DND-41 (cell line): ENCODE measurements at regions not wholly inside any gene's neighbourhood (a gene's known extent, or its start where the extent isn't known, plus 50 kb on each side); places are given as distances from the start of the nearest gene placed in this dataset.
"Not testable (repeated sequence)": the region's sequence is repeated elsewhere in the genome, so short reads cannot be mapped to it uniquely, and the experiment has no call there.

Experiments used
- ATAC-seq: fragments of 200-7000 bp; cut with Tn5 transposase; 3 replicates; pipeline ENCODE4 v1.9.1; 2021; ENCODE audit warnings: low read depth; ENCODE audit not compliant: insufficient read depth
- DNase-seq: peaks from one replicate; pipeline ENCODE4 v3.0.0-alpha.2; 2020
- H2AFZ ChIP-seq: 2 replicates; pipeline ENCODE4 v1.6.0; 2012; ENCODE audit warnings: low read depth, low read length
- H3K27ac ChIP-seq: 2 replicates; pipeline ENCODE4 v1.5.1; 2012; ENCODE audit warnings: low read length, inconsistent platforms
- H3K27me3 ChIP-seq: fragments of 200-600 bp; sonication (generic); 2 replicates; pipeline ENCODE4 v1.6.0; 2012; ENCODE audit warnings: low read length, mild to moderate bottlenecking, inconsistent platforms; ENCODE audit not compliant: insufficient read depth, poor library complexity
- H3K36me3 ChIP-seq: 2 replicates; pipeline ENCODE4 v1.5.1; 2012; ENCODE audit warnings: low read length, inconsistent platforms; ENCODE audit not compliant: insufficient read depth
- H3K4me1 ChIP-seq: 2 replicates; pipeline ENCODE4 v1.5.1; 2012; ENCODE audit warnings: mild to moderate bottlenecking, low read length; ENCODE audit not compliant: insufficient read depth
- H3K4me2 ChIP-seq: 2 replicates; pipeline ENCODE4 v1.6.0; 2012; ENCODE audit warnings: mild to moderate bottlenecking, moderate library complexity, low read length, inconsistent platforms; ENCODE audit not compliant: insufficient read depth
- H3K4me3 ChIP-seq, 2 experiments: fragments of 200-600 bp in 1 of 2; shearing (Covaris generic) in 1 of 2; 2 replicates each; pipeline ENCODE4 v1.5.1; 2012 to 2016; ENCODE audit warnings: inconsistent platforms in 2 of 2, low read length in 2 of 2, mild to moderate bottlenecking in 2 of 2, low read depth in 1 of 2, moderate library complexity in 1 of 2
- H3K79me2 ChIP-seq: 2 replicates; pipeline ENCODE4 v1.6.0; 2012; ENCODE audit warnings: low read length, inconsistent platforms; ENCODE audit not compliant: insufficient read depth
- H3K9ac ChIP-seq: 2 replicates; pipeline ENCODE4 v1.6.0; 2012; ENCODE audit warnings: low read depth, mild to moderate bottlenecking, inconsistent platforms, low read length, moderate library complexity
- H3K9me3 ChIP-seq: 2 replicates; pipeline ENCODE4 v1.5.1; 2012; ENCODE audit warnings: low read length, moderate library complexity, mild to moderate bottlenecking, inconsistent platforms; ENCODE audit not compliant: insufficient read depth, severe bottlenecking
- H4K20me1 ChIP-seq: 2 replicates; pipeline ENCODE4 v1.6.0; 2012; ENCODE audit warnings: low read length; ENCODE audit not compliant: insufficient read depth
- EZH2 ChIP-seq: IDR thresholded peaks from 3 replicates; pipeline ENCODE4 v1.6.1; 2012; ENCODE audit warnings: borderline replicate concordance, low read depth, mild to moderate bottlenecking, moderate library complexity, low read length, inconsistent platforms; ENCODE audit not compliant: severe bottlenecking
- TF ChIP-seq, protein P1 (sequence below): IDR thresholded peaks from 2 replicates; pipeline ENCODE4 v1.5.1; 2012; ENCODE audit warnings: borderline replicate concordance, low read length, moderate library complexity, mild to moderate bottlenecking; ENCODE audit not compliant: poor library complexity, severe bottlenecking; ENCODE audit errors: extremely low read depth

- Histone ChIP-seq H3K4me1 (no peaks in the 10 kb centered on the region), H2AFZ (no peak overlapping the region), H3K27ac (no peak overlapping the region), H3K27me3 (no peaks in the 10 kb centered on the region), H3K9ac (no peak overlapping the region), H4K20me1 (no peaks in the 10 kb centered on the region), H3K79me2 (no peaks in the 10 kb centered on the region), H3K4me2 (no peak overlapping the region), H3K9me3 (no peaks in the 10 kb centered on the region), H3K36me3 (no peaks in the 10 kb centered on the region), H3K4me3 (no peak overlapping the region)
- DNase-seq (no peak), ATAC-seq (no peak)
- TF ChIP-seq EZH2 = no peak
- TF ChIP-seq, protein P1, sequence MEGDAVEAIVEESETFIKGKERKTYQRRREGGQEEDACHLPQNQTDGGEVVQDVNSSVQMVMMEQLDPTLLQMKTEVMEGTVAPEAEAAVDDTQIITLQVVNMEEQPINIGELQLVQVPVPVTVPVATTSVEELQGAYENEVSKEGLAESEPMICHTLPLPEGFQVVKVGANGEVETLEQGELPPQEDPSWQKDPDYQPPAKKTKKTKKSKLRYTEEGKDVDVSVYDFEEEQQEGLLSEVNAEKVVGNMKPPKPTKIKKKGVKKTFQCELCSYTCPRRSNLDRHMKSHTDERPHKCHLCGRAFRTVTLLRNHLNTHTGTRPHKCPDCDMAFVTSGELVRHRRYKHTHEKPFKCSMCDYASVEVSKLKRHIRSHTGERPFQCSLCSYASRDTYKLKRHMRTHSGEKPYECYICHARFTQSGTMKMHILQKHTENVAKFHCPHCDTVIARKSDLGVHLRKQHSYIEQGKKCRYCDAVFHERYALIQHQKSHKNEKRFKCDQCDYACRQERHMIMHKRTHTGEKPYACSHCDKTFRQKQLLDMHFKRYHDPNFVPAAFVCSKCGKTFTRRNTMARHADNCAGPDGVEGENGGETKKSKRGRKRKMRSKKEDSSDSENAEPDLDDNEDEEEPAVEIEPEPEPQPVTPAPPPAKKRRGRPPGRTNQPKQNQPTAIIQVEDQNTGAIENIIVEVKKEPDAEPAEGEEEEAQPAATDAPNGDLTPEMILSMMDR = no peak
Measured at GRCh38 chr13:107790397-107790796, 424.9 kb downstream of the LIG4 start.

GRCh38 chr13:107788464-107789165 lies 426.7 kb downstream of the LIG4 start:
- Histone ChIP-seq H3K4me2 (no peak overlapping the region), H3K79me2 (no peaks in the 10 kb centered on the region), H3K4me3 (no peak overlapping the region), H3K9me3 (no peaks in the 10 kb centered on the region), H3K36me3 (no peaks in the 10 kb centered on the region), H3K4me1 (no peaks in the 10 kb centered on the region), H3K27me3 (no peaks in the 10 kb centered on the region), H4K20me1 (no peaks in the 10 kb centered on the region), H3K9ac (no peak overlapping the region), H2AFZ (no peak overlapping the region), H3K27ac (no peak overlapping the region)
- ATAC-seq = no peak
- TF ChIP-seq EZH2 = no peak
- TF ChIP-seq, protein P1 = no peak
- DNase-seq = no peak

- not testable (repeated sequence) for ATAC-seq, DNase-seq, H3K79me2 ChIP-seq, H3K27me3 ChIP-seq, H3K9me3 ChIP-seq, H4K20me1 ChIP-seq, H3K4me2 ChIP-seq, H3K36me3 ChIP-seq, H3K4me1 ChIP-seq, H3K9ac ChIP-seq, H3K27ac ChIP-seq, H2AFZ ChIP-seq, H3K4me3 ChIP-seq
Measured at GRCh38 chr13:107782646-107783045, 432.7 kb downstream of the LIG4 start.

DNA sequence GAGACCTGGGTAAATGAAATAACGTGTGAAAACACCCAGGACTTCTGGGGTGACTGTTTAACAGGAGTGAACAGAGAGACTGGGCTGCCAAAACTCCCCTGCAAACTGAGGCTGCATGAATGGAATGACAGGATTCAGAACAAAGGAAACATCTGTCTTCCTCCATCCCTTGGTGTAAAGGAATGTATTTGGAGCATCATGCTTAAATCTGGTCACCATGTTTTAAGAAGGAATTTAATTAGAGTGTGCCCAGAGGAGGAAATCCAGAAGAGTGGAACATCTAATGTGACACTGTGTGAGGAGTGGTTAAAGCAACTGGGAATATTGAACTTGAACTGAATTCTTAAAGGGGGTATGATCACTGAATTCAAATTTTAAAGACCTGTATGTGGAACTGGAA lies 437.2 kb downstream of the LIG4 start:
- H3K36me3 ChIP-seq = no peaks in the 10 kb centered on the region
- TF ChIP-seq EZH2 = no peak
- TF ChIP-seq, protein P1 = no peak
- no peak overlapping the region for H3K27ac ChIP-seq
- no peaks in the 10 kb centered on the region for H3K27me3 ChIP-seq
- H3K9ac ChIP-seq = no peak overlapping the region
- H4K20me1 ChIP-seq = no peaks in the 10 kb centered on the region
- no peak overlapping the region for H3K4me2 ChIP-seq
- H3K9me3 ChIP-seq = peaks cover 3% of the 10 kb centered on the region
- no peak overlapping the region for H2AFZ ChIP-seq
- no peak for DNase-seq
- no peak for ATAC-seq
- no peaks in the 10 kb centered on the region for H3K79me2 ChIP-seq
- no peak overlapping the region for H3K4me3 ChIP-seq
- no peaks in the 10 kb centered on the region for H3K4me1 ChIP-seq
